SJSA1 (cell line): ENCODE measurements at regions not wholly inside any gene's neighbourhood (a gene's known extent, or its start where the extent isn't known, plus 50 kb on each side); places are given as distances from the start of the nearest gene placed in this dataset.

Experiments used
- DNase-seq, 2 experiments: peaks; one replicate each; pipeline ENCODE4 v3.0.0-alpha.2; 2015 to 2020; ENCODE audit warnings: low spot score in 2 of 2, low read depth in 1 of 2
- H3K27ac ChIP-seq: fragments of 250-450 bp; sonication (Bioruptor Pico); 2 replicates; pipeline ENCODE4 v1.5.1; 2020; ENCODE audit warnings: mild to moderate bottlenecking, moderate library complexity
- H3K27me3 ChIP-seq: fragments of 250-450 bp; sonication (Bioruptor Pico); replicated peaks from 2 replicates; pipeline ENCODE4 v1.5.1; 2020; ENCODE audit warnings: mild to moderate bottlenecking, moderate library complexity
- H3K36me3 ChIP-seq: fragments of 250-450 bp; sonication (Bioruptor Pico); 2 replicates; pipeline ENCODE4 v1.5.1; 2020; ENCODE audit warnings: mild to moderate bottlenecking
- H3K4me1 ChIP-seq: fragments of 250-450 bp; sonication (Bioruptor Pico); replicated peaks from 2 replicates; pipeline ENCODE4 v1.6.1; 2021; ENCODE audit warnings: mild to moderate bottlenecking
- H3K4me3 ChIP-seq: fragments of 250-450 bp; sonication (Bioruptor Pico); 2 replicates; pipeline ENCODE4 v1.5.1; 2020; ENCODE audit warnings: mild to moderate bottlenecking
- H3K9me3 ChIP-seq: fragments of 250-450 bp; sonication (Bioruptor Pico); replicated peaks from 2 replicates; pipeline ENCODE4 v1.5.1; 2020; ENCODE audit warnings: mild to moderate bottlenecking

GRCh38 chr16:65521633-65522328 is 399.9 kb upstream of the CDH11 start:
- peak overlapping the region; percentile 41 for H3K27ac ChIP-seq
- H3K27me3 ChIP-seq: no peaks in the 10 kb centered on the region
- peaks cover 53% of the 10 kb centered on the region for H3K4me1 ChIP-seq
- H3K9me3 ChIP-seq: no peaks in the 10 kb centered on the region
- no peak overlapping the region for H3K4me3 ChIP-seq
- peak in 1 of 2 experiments; percentile 67 for DNase-seq
- H3K36me3 ChIP-seq: no peaks in the 10 kb centered on the region

- no peak for DNase-seq
- Histone ChIP-seq H3K9me3 (no peaks in the 10 kb centered on the region), H3K4me3 (no peak overlapping the region), H3K27me3 (no peaks in the 10 kb centered on the region), H3K4me1 (peaks cover 45% of the 10 kb centered on the region), H3K36me3 (no peaks in the 10 kb centered on the region), H3K27ac (no peak overlapping the region)
Measured at GRCh38 chr16:65519402-65519801, 397.5 kb upstream of the CDH11 start.

- Histone ChIP-seq H3K36me3 (no peaks in the 10 kb centered on the region), H3K9me3 (no peaks in the 10 kb centered on the region), H3K4me3 (no peak overlapping the region), H3K27me3 (no peaks in the 10 kb centered on the region), H3K27ac (no peak overlapping the region), H3K4me1 (peaks cover 25% of the 10 kb centered on the region)
- no peak for DNase-seq
Measured at GRCh38 chr16:65515193-65515592, 393.3 kb upstream of the CDH11 start.

- peaks cover 32% of the 10 kb centered on the region for H3K4me1 ChIP-seq
- no peaks in the 10 kb centered on the region for H3K27me3 ChIP-seq
- no peak overlapping the region for H3K4me3 ChIP-seq
- H3K36me3 ChIP-seq: no peaks in the 10 kb centered on the region
- peak overlapping the region; percentile 81 for H3K27ac ChIP-seq
- H3K9me3 ChIP-seq: no peaks in the 10 kb centered on the region
- DNase-seq: peak; percentile 75 to 93
Measured at GRCh38 chr16:65510850-65511249, 389.0 kb upstream of the CDH11 start.

GRCh38 chr16:65510241-65510640 is 388.4 kb upstream of the CDH11 start:
- H3K4me1 ChIP-seq: peaks cover 26% of the 10 kb centered on the region
- no peaks in the 10 kb centered on the region for H3K27me3 ChIP-seq
- H3K36me3 ChIP-seq: no peaks in the 10 kb centered on the region
- H3K4me3 ChIP-seq: no peak overlapping the region
- no peak for DNase-seq
- H3K27ac ChIP-seq: peak overlapping the region; percentile 81
- no peaks in the 10 kb centered on the region for H3K9me3 ChIP-seq

GRCh38 chr16:65509172-65509571 is 387.3 kb upstream of the CDH11 start:
- Histone ChIP-seq H3K9me3 (no peaks in the 10 kb centered on the region), H3K36me3 (no peaks in the 10 kb centered on the region), H3K4me1 (peaks cover 22% of the 10 kb centered on the region), H3K4me3 (no peak overlapping the region), H3K27me3 (no peaks in the 10 kb centered on the region), H3K27ac (no peak overlapping the region)
- DNase-seq: no peak

GRCh38 chr16:65500919-65501318 is 379.1 kb upstream of the CDH11 start:
- no peaks in the 10 kb centered on the region for H3K36me3 ChIP-seq
- no peak overlapping the region for H3K4me3 ChIP-seq
- no peaks in the 10 kb centered on the region for H3K9me3 ChIP-seq
- H3K27me3 ChIP-seq: no peaks in the 10 kb centered on the region
- no peak for DNase-seq
- H3K27ac ChIP-seq: peak overlapping the region; percentile 64
- peaks cover 36% of the 10 kb centered on the region for H3K4me1 ChIP-seq

GRCh38 chr16:65500007-65500406 is 378.1 kb upstream of the CDH11 start:
- H3K4me1 ChIP-seq: peaks cover 36% of the 10 kb centered on the region
- no peaks in the 10 kb centered on the region for H3K36me3 ChIP-seq
- DNase-seq: peak in 1 of 2 experiments; percentile 87
- H3K27ac ChIP-seq: peak overlapping the region; percentile 64
- H3K4me3 ChIP-seq: no peak overlapping the region
- no peaks in the 10 kb centered on the region for H3K9me3 ChIP-seq
- no peaks in the 10 kb centered on the region for H3K27me3 ChIP-seq

- Histone ChIP-seq H3K27ac (peak overlapping the region; percentile 64), H3K4me3 (no peak overlapping the region), H3K4me1 (peaks cover 36% of the 10 kb centered on the region), H3K9me3 (no peaks in the 10 kb centered on the region), H3K27me3 (no peaks in the 10 kb centered on the region), H3K36me3 (no peaks in the 10 kb centered on the region)
- no peak for DNase-seq
Measured at GRCh38 chr16:65499566-65499965, 377.7 kb upstream of the CDH11 start.

- H3K27ac ChIP-seq: no peak overlapping the region
- H3K27me3 ChIP-seq: no peaks in the 10 kb centered on the region
- peak in 1 of 2 experiments; percentile 48 for DNase-seq
- H3K9me3 ChIP-seq: no peaks in the 10 kb centered on the region
- no peaks in the 10 kb centered on the region for H3K36me3 ChIP-seq
- no peak overlapping the region for H3K4me3 ChIP-seq
- peaks cover 31% of the 10 kb centered on the region for H3K4me1 ChIP-seq
Measured at GRCh38 chr16:65497571-65497970, 375.7 kb upstream of the CDH11 start.

- Histone ChIP-seq H3K27ac (no peak overlapping the region), H3K4me1 (peaks cover 18% of the 10 kb centered on the region), H3K4me3 (no peak overlapping the region), H3K27me3 (no peaks in the 10 kb centered on the region), H3K9me3 (no peaks in the 10 kb centered on the region), H3K36me3 (no peaks in the 10 kb centered on the region)
- no peak for DNase-seq
Measured at GRCh38 chr16:65495106-65495505, 373.2 kb upstream of the CDH11 start.

- Histone ChIP-seq H3K9me3 (no peaks in the 10 kb centered on the region), H3K4me3 (no peak overlapping the region), H3K36me3 (no peaks in the 10 kb centered on the region), H3K4me1 (peaks cover 13% of the 10 kb centered on the region), H3K27me3 (no peaks in the 10 kb centered on the region), H3K27ac (no peak overlapping the region)
- DNase-seq: no peak
Measured at GRCh38 chr16:65494609-65495008, 372.7 kb upstream of the CDH11 start.

- Histone ChIP-seq H3K4me1 (peaks cover 8% of the 10 kb centered on the region), H3K27ac (no peak overlapping the region), H3K4me3 (no peak overlapping the region), H3K36me3 (no peaks in the 10 kb centered on the region), H3K27me3 (no peaks in the 10 kb centered on the region), H3K9me3 (no peaks in the 10 kb centered on the region)
- DNase-seq: no peak
Measured at GRCh38 chr16:65494080-65494479, 372.2 kb upstream of the CDH11 start.

GRCh38 chr16:65490286-65490685 is 368.4 kb upstream of the CDH11 start:
- no peaks in the 10 kb centered on the region for H3K27me3 ChIP-seq

GRCh38 chr16:65489531-65490023 is 367.7 kb upstream of the CDH11 start:
- no peaks in the 10 kb centered on the region for H3K27me3 ChIP-seq
- H3K27ac ChIP-seq: no peak overlapping the region
- H3K36me3 ChIP-seq: no peaks in the 10 kb centered on the region
- H3K9me3 ChIP-seq: no peaks in the 10 kb centered on the region
- no peak for DNase-seq
- no peaks in the 10 kb centered on the region for H3K4me1 ChIP-seq
- H3K4me3 ChIP-seq: no peak overlapping the region

More at GRCh38 chr16:65490286-65490685, 368.4 kb upstream of the CDH11 start:
- Histone ChIP-seq H3K36me3 (no peaks in the 10 kb centered on the region), H3K4me3 (no peak overlapping the region), H3K4me1 (no peaks in the 10 kb centered on the region), H3K9me3 (no peaks in the 10 kb centered on the region), H3K27ac (no peak overlapping the region)
- no peak for DNase-seq
